ENCODE measurements at regions not wholly inside any gene's neighbourhood (a gene's known extent, or its start where the extent isn't known, plus 50 kb on each side); places are given as distances from the start of the nearest gene placed in this dataset.

GRCh38 chr3:166089575-166089974 lies 252.4 kb upstream of the BCHE start:
- TF ChIP-seq, protein P1, sequence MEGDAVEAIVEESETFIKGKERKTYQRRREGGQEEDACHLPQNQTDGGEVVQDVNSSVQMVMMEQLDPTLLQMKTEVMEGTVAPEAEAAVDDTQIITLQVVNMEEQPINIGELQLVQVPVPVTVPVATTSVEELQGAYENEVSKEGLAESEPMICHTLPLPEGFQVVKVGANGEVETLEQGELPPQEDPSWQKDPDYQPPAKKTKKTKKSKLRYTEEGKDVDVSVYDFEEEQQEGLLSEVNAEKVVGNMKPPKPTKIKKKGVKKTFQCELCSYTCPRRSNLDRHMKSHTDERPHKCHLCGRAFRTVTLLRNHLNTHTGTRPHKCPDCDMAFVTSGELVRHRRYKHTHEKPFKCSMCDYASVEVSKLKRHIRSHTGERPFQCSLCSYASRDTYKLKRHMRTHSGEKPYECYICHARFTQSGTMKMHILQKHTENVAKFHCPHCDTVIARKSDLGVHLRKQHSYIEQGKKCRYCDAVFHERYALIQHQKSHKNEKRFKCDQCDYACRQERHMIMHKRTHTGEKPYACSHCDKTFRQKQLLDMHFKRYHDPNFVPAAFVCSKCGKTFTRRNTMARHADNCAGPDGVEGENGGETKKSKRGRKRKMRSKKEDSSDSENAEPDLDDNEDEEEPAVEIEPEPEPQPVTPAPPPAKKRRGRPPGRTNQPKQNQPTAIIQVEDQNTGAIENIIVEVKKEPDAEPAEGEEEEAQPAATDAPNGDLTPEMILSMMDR (IDR thresholded peaks at IDR 0.05; ENCODE audit: poor library complexity, severe bottlenecking), result no peak
- no peak for TF ChIP-seq RAD21 (conservative IDR thresholded peaks at IDR 0.05)
- TF ChIP-seq, protein P2, sequence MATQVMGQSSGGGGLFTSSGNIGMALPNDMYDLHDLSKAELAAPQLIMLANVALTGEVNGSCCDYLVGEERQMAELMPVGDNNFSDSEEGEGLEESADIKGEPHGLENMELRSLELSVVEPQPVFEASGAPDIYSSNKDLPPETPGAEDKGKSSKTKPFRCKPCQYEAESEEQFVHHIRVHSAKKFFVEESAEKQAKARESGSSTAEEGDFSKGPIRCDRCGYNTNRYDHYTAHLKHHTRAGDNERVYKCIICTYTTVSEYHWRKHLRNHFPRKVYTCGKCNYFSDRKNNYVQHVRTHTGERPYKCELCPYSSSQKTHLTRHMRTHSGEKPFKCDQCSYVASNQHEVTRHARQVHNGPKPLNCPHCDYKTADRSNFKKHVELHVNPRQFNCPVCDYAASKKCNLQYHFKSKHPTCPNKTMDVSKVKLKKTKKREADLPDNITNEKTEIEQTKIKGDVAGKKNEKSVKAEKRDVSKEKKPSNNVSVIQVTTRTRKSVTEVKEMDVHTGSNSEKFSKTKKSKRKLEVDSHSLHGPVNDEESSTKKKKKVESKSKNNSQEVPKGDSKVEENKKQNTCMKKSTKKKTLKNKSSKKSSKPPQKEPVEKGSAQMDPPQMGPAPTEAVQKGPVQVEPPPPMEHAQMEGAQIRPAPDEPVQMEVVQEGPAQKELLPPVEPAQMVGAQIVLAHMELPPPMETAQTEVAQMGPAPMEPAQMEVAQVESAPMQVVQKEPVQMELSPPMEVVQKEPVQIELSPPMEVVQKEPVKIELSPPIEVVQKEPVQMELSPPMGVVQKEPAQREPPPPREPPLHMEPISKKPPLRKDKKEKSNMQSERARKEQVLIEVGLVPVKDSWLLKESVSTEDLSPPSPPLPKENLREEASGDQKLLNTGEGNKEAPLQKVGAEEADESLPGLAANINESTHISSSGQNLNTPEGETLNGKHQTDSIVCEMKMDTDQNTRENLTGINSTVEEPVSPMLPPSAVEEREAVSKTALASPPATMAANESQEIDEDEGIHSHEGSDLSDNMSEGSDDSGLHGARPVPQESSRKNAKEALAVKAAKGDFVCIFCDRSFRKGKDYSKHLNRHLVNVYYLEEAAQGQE (IDR thresholded peaks at IDR 0.05; ENCODE audit: borderline replicate concordance), result no peak
- TF ChIP-seq EZH2 (IDR thresholded peaks at IDR 0.05; ENCODE audit: borderline replicate concordance, insufficient read depth, low read length, poor library complexity, severe bottlenecking), result no peak
- TF ChIP-seq EP300 (conservative IDR thresholded peaks at IDR 0.05; ENCODE audit: poor library complexity, severe bottlenecking), result no peak
- TF ChIP-seq POLR2AphosphoS5 (IDR thresholded peaks at IDR 0.05), result no peak
- no peak for TF ChIP-seq SMC3 (conservative IDR thresholded peaks at IDR 0.05; ENCODE audit: poor library complexity)

Measured in neural cell (in vitro differentiated cells).